T-cell (primary cell): ENCODE measurements at regions not wholly inside any gene's neighbourhood (a gene's known extent, or its start where the extent isn't known, plus 50 kb on each side); places are given as distances from the start of the nearest gene placed in this dataset.

Experiments used
- ATAC-seq, 4 experiments: fragments of 200-7000 bp in 3 of 4; fragments of 150-1000 bp in 1 of 4; cut with Tn5 transposase; replicated peaks in 1 of 4; 1 replicate in 3 of 4; 2 replicates in 1 of 4; pipeline ENCODE4 v1.10.0; 2021; ENCODE audit warnings: moderate library complexity in 3 of 4, mild to moderate bottlenecking in 2 of 4, moderate number of reproducible peaks in 1 of 4
- CTCF ChIA-PET, 2 donors: fragments of 300-600 bp; sonication (Branson Sonifier 250); formaldehyde crosslinking; loops; one replicate each; lab custom pipeline; 2022; ENCODE audit warnings: antibody characterized with exemption in 2 of 2; lab: Charles Lee
- POLR2A ChIA-PET, 2 donors: fragments of 300-600 bp; sonication (Branson Sonifier 250); formaldehyde crosslinking; loops; one replicate each; lab custom pipeline; 2022; ENCODE audit warnings: antibody characterized with exemption in 2 of 2; lab: Charles Lee
- DNase-seq, 35 experiments: peaks; one replicate each; pipeline versions ENCODE4 v3.0.0 to v3.0.0-alpha.2; 2013 to 2023
- H3K27ac ChIP-seq: one replicate; pipeline ENCODE4 v1.5.1; 2013; ENCODE audit warnings: low read length
- H3K27me3 ChIP-seq, 2 experiments: replicated peaks in 1 of 2; 1 replicate in 1 of 2; 2 replicates in 1 of 2; pipeline versions ENCODE4 v1.6.1 to v1.7.0; 2013; ENCODE audit warnings: low read length in 1 of 2, mixed read lengths in 1 of 2; ENCODE audit not compliant: control insufficient read depth in 2 of 2, insufficient read depth in 2 of 2; ENCODE audit errors: extremely low read depth in 1 of 2
- H3K36me3 ChIP-seq, 2 donors: 1 replicate in 1 of 2; 2 replicates in 1 of 2; pipeline versions ENCODE4 v1.6.1 to v1.7.0; 2013; ENCODE audit warnings: low read length in 1 of 2; ENCODE audit not compliant: control insufficient read depth in 2 of 2, insufficient read depth in 1 of 2; ENCODE audit errors: extremely low read depth in 1 of 2
- H3K4me1 ChIP-seq, 2 experiments: 1 replicate in 1 of 2; 2 replicates in 1 of 2; pipeline versions ENCODE4 v1.6.1 to v1.7.0; 2013; ENCODE audit warnings: low read length in 2 of 2, mixed read lengths in 1 of 2; ENCODE audit not compliant: insufficient read depth in 2 of 2, control insufficient read depth in 1 of 2; ENCODE audit errors: extremely low read depth in 1 of 2
- H3K4me3 ChIP-seq, 2 donors: 1 replicate in 1 of 2; 2 replicates in 1 of 2; pipeline versions ENCODE4 v1.5.1 to v1.7.0; 2013; ENCODE audit warnings: mild to moderate bottlenecking in 2 of 2, low read length in 1 of 2, moderate library complexity in 1 of 2; ENCODE audit not compliant: control insufficient read depth in 1 of 2; ENCODE audit errors: extremely low read depth in 1 of 2
- H3K9me3 ChIP-seq: 2 replicates; pipeline ENCODE4 v1.7.0; 2013
- H3K27ac Mint-ChIP-seq, 2 donors: one replicate each; pipeline ENCODE4 v1.8.0; 2020 to 2021; ENCODE audit warnings: mild to moderate bottlenecking in 2 of 2, mixed read lengths in 2 of 2
- H3K27me3 Mint-ChIP-seq, 2 donors: one replicate each; pipeline ENCODE4 v1.8.0; 2021 to 2022; ENCODE audit warnings: mixed read lengths in 2 of 2
- H3K36me3 Mint-ChIP-seq: one replicate; pipeline ENCODE4 v1.8.0; 2021; ENCODE audit warnings: mixed read lengths
- H3K4me1 Mint-ChIP-seq, 3 donors: one replicate each; pipeline ENCODE4 v1.8.0; 2020 to 2022; ENCODE audit warnings: mixed read lengths in 3 of 3, mild to moderate bottlenecking in 1 of 3
- H3K4me3 Mint-ChIP-seq, 3 donors: one replicate each; pipeline ENCODE4 v1.8.0; 2020 to 2022; ENCODE audit warnings: mild to moderate bottlenecking in 3 of 3, mixed read lengths in 3 of 3, moderate library complexity in 3 of 3
- H3K9me3 Mint-ChIP-seq, 3 donors: one replicate each; pipeline ENCODE4 v1.8.0; 2020 to 2022; ENCODE audit warnings: mixed read lengths in 3 of 3
- WGBS: methylation state at CpG from one replicate; pipeline ENCODE4 v1.1.5; 2013; ENCODE audit warnings: missing lambda C conversion rate; ENCODE audit not compliant: insufficient coverage; 5-methylcytosine and 5-hydroxymethylcytosine counted together

DNA sequence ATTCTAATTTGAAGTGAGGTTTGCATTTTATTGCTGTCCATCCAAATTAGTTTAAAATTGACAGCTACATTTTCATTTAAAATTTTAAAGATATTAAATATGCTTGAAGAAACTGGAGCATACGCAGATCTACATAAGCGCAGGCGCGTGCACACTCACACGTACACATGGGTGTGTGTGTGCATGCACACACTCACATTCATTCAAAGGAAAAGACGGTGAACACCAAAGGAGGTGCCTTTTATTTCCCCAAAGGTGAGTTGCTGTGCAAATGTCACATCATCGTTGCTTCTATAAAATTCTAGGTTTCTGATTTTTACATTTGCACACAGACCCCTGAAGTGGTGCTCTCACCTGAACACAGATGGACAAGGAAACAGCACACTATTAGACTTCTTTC lies 194.2 kb downstream of the GRB14 start:
- Mint-ChIP-seq H3K27me3 (no peaks in the 10 kb centered on the region), H3K4me3 (no peak overlapping the region), H3K9me3 (no peaks in the 10 kb centered on the region), H3K36me3 (no peaks in the 10 kb centered on the region), H3K27ac (no peak overlapping the region), H3K4me1 (no peaks in the 10 kb centered on the region)
- Histone ChIP-seq H3K9me3 (no peaks in the 10 kb centered on the region), H3K27me3 (no peaks in the 10 kb centered on the region), H3K27ac (no peak overlapping the region), H3K4me1 (no peaks in the 10 kb centered on the region), H3K36me3 (no peaks in the 10 kb centered on the region), H3K4me3 (no peak overlapping the region)
- ChIA-PET POLR2A (interaction anchor here in 1 of 2 donors (0.6 kb wide), 1 partner anchor 1094 kb away, joined by 3 read pairs; no protein-coding TSS in a partner anchor), CTCF (interaction anchor here in 1 of 2 donors (0.7 kb wide), 1 partner anchor 11 kb away, joined by 3 read pairs; no protein-coding TSS in a partner anchor)
- ATAC-seq (no peak), DNase-seq (no peak)
- WGBS: 96% methylated on average over 4 of the region's 7 CpGs

- no peaks in the 10 kb centered on the region for H3K9me3 ChIP-seq
- DNase-seq (no peak), ATAC-seq (no peak)
- no peaks in the 10 kb centered on the region for H3K27me3 ChIP-seq
- CTCF ChIA-PET: no interaction called here
- no peaks in the 10 kb centered on the region for H3K27me3 Mint-ChIP-seq
- H3K36me3 ChIP-seq: no peaks in the 10 kb centered on the region
- no peaks in the 10 kb centered on the region for H3K4me1 ChIP-seq
- no peaks in the 10 kb centered on the region for H3K4me1 Mint-ChIP-seq
- no peaks in the 10 kb centered on the region for H3K36me3 Mint-ChIP-seq
- H3K27ac Mint-ChIP-seq: no peak overlapping the region
- H3K27ac ChIP-seq: no peak overlapping the region
- 100% methylated on average over 2 of the region's 5 CpGs for WGBS
- H3K9me3 Mint-ChIP-seq: peaks cover 2 to 10% (median 6%) of the 10 kb centered on the region in 3 donors
- no peak overlapping the region for H3K4me3 Mint-ChIP-seq
- H3K4me3 ChIP-seq: no peak overlapping the region
- POLR2A ChIA-PET: no interaction called here
Observed at GRCh38 chr2:164420787-164421186, 200.5 kb downstream of the GRB14 start.

- Mint-ChIP-seq H3K4me3 (no peak overlapping the region), H3K27ac (no peak overlapping the region)
Observed at GRCh38 chr2:164412831-164413230, 208.5 kb downstream of the GRB14 start.

DNA sequence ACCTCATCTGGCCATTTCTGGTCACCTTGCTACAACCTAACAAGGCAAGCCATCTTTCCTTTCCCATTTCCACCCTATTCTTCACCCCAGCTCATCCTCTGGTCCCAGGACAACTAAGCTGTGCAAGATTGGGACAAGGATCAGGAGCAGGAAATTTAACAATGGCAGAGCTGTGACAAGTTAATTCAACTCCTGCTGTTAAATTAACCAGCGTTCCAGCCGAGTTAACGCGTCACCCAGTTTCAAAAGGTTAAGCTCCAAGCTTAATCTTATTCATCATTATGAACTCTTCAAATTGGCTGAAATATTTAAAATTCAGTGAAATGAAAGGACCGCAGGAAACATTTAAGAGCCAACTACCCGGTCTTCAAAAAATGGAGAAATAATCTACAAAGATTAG lies 231.9 kb downstream of the GRB14 start:
- ChIA-PET POLR2A (interaction anchor here in 1 of 2 donors (0.5 kb wide), 1 partner anchor 43 kb away, joined by 4 read pairs; no protein-coding TSS in a partner anchor), CTCF (no interaction called here)
- no peak overlapping the region for H3K27ac Mint-ChIP-seq
- ATAC-seq (no peak), DNase-seq (no peak)
- whole genome bisulfite sequencing: no CpG with 5 or more reads among the region's 6 CpGs
- no peaks in the 10 kb centered on the region for H3K4me1 Mint-ChIP-seq
- no peak overlapping the region for H3K4me3 ChIP-seq
- no peaks in the 10 kb centered on the region for H3K36me3 ChIP-seq
- H3K9me3 ChIP-seq: no peaks in the 10 kb centered on the region
- no peaks in the 10 kb centered on the region for H3K27me3 ChIP-seq
- no peak overlapping the region for H3K4me3 Mint-ChIP-seq
- no peaks in the 10 kb centered on the region for H3K36me3 Mint-ChIP-seq
- H3K4me1 ChIP-seq: no peaks in the 10 kb centered on the region
- H3K27ac ChIP-seq: no peak overlapping the region
- no peaks in the 10 kb centered on the region for H3K27me3 Mint-ChIP-seq
- H3K9me3 Mint-ChIP-seq: peaks cover 0 to 7% (median 4%) of the 10 kb centered on the region in 3 donors

More at GRCh38 chr2:164412831-164413230, 208.5 kb downstream of the GRB14 start:
- ChIA-PET CTCF (no interaction called here), POLR2A (no interaction called here)
- Histone ChIP-seq H3K9me3 (no peaks in the 10 kb centered on the region), H3K36me3 (no peaks in the 10 kb centered on the region), H3K27ac (no peak overlapping the region), H3K27me3 (no peaks in the 10 kb centered on the region), H3K4me1 (no peaks in the 10 kb centered on the region), H3K4me3 (no peak overlapping the region)
- WGBS: no CpG with 5 or more reads among the region's 2 CpGs
- Mint-ChIP-seq H3K36me3 (no peaks in the 10 kb centered on the region), H3K4me1 (no peaks in the 10 kb centered on the region), H3K9me3 (peaks cover 7 to 15% (median 11%) of the 10 kb centered on the region in 3 donors), H3K27me3 (no peaks in the 10 kb centered on the region)
- DNase-seq (no peak), ATAC-seq (no peak)

DNA sequence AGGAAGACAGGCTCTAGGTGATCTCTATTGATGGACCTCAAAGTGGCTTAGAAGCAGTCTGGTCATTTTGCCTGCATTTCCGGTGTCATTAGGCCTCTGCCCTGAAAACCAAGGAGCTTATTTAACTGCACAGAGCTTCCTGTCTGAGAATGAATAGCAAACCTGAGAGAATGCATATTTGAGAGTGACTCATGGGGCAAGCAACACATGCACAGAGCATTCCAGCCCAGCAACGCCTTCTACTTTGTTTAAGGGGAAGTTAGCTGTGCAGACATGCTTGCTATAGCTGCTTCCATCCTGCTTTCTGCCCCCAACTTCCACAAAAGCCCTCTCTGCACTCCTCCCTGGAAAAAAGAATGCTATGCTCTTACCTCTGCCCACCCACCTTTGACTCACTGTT lies 232.8 kb downstream of the GRB14 start:
- Histone ChIP-seq H3K4me1 (no peaks in the 10 kb centered on the region), H3K27me3 (no peaks in the 10 kb centered on the region), H3K4me3 (no peak overlapping the region), H3K9me3 (no peaks in the 10 kb centered on the region), H3K36me3 (no peaks in the 10 kb centered on the region), H3K27ac (no peak overlapping the region)
- H3K4me3 Mint-ChIP-seq: no peak overlapping the region
- ChIA-PET POLR2A (no interaction called here), CTCF (no interaction called here)
- no peak overlapping the region for H3K27ac Mint-ChIP-seq
- no peaks in the 10 kb centered on the region for H3K4me1 Mint-ChIP-seq
- DNase-seq (no peak), ATAC-seq (no peak)
- H3K27me3 Mint-ChIP-seq: no peaks in the 10 kb centered on the region
- H3K9me3 Mint-ChIP-seq: peaks cover 0 to 7% (median 4%) of the 10 kb centered on the region in 3 donors
- WGBS: 20% methylated on average over 1 of the region's 2 CpGs
- H3K36me3 Mint-ChIP-seq: no peaks in the 10 kb centered on the region

DNA sequence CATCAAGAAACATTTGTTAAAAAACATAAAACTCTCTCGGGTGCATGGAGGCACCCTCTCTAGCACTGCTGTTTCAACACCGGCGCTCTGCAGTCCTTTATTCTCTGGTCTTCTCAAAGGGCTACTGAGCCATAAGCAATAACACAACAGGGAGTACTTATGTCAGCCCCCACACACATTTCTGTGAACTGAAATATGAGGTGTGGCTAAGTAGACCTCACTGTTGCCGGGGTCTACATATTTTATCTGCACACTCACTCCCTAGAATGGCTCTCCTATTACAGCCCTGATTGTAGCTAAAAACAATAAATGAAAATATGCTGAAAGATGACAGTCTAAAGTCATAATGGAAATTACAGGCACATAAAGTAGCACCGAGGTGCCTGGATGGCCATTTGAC lies 235.1 kb downstream of the GRB14 start:
- Histone ChIP-seq H3K27ac (no peak overlapping the region), H3K9me3 (no peaks in the 10 kb centered on the region), H3K4me3 (no peak overlapping the region), H3K27me3 (no peaks in the 10 kb centered on the region), H3K36me3 (no peaks in the 10 kb centered on the region), H3K4me1 (no peaks in the 10 kb centered on the region)
- Mint-ChIP-seq H3K27me3 (no peaks in the 10 kb centered on the region), H3K27ac (no peak overlapping the region), H3K4me3 (no peak overlapping the region), H3K4me1 (no peaks in the 10 kb centered on the region), H3K36me3 (no peaks in the 10 kb centered on the region), H3K9me3 (peaks cover 0 to 7% (median 4%) of the 10 kb centered on the region in 3 donors)
- ChIA-PET CTCF (no interaction called here), POLR2A (no interaction called here)
- ATAC-seq (no peak), DNase-seq (no peak)
- 90% methylated on average over 3 of the region's 5 CpGs for WGBS

DNA sequence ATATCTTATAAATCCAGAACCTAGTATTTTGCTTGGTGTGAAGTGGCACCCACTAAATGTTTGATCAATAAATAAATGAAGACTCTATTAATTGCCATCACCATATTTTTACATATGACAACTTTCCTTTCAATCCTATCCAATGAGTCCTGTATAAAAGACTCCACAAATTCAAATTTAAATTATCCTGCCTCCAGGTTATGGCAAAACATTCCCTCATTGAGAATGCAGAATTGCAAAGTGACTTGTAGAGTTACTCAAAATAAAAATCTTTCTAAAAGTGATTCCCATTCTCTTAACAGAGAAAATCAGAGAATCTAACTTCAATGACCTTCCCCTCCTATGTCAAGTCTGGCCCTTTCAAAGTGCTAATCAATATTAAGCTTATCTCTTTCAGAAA lies 236.8 kb downstream of the GRB14 start:
- Mint-ChIP-seq H3K4me3 (no peak overlapping the region), H3K27ac (no peak overlapping the region), H3K4me1 (no peaks in the 10 kb centered on the region), H3K27me3 (no peaks in the 10 kb centered on the region), H3K9me3 (peaks cover 0 to 7% (median 4%) of the 10 kb centered on the region in 3 donors), H3K36me3 (no peaks in the 10 kb centered on the region)
- Histone ChIP-seq H3K27ac (no peak overlapping the region), H3K36me3 (no peaks in the 10 kb centered on the region), H3K27me3 (no peaks in the 10 kb centered on the region), H3K4me1 (no peaks in the 10 kb centered on the region), H3K9me3 (no peaks in the 10 kb centered on the region), H3K4me3 (no peak overlapping the region)
- DNase-seq (no peak), ATAC-seq (no peak)
- POLR2A ChIA-PET: no interaction called here
- CTCF ChIA-PET: no interaction called here
